Adrenal gland (tissue), 9 donors: ENCODE measurements at regions not wholly inside any gene's neighbourhood (a gene's known extent, or its start where the extent isn't known, plus 50 kb on each side); places are given as distances from the start of the nearest gene placed in this dataset.

Source experiments
- DNase-seq, 7 donors: peaks; one replicate each; pipeline ENCODE4 v3.0.0-alpha.2; 2019 to 2020
- H3K27ac ChIP-seq, 5 donors: fragments of 200-600 bp; sonication (generic) in 4 of 5; 1 replicate in 3 of 5; 2 replicates in 2 of 5; pipeline versions ENCODE4 v1.5.1 to v1.8.0; 2016 to 2020; ENCODE audit warnings: mild to moderate bottlenecking in 1 of 5
- H3K27me3 ChIP-seq: fragments of 200-600 bp; 2 replicates; pipeline ENCODE4 v1.8.0; 2021
- H3K36me3 ChIP-seq, 2 donors: fragments of 200-600 bp; replicated peaks in 1 of 2; 1 replicate in 1 of 2; 2 replicates in 1 of 2; pipeline versions ENCODE4 v1.5.1 to v1.8.0; 2018 to 2022
- H3K4me1 ChIP-seq, 2 donors: fragments of 200-600 bp; replicated peaks in 1 of 2; 1 replicate in 1 of 2; 2 replicates in 1 of 2; pipeline versions ENCODE4 v1.5.1 to v1.8.0; 2018 to 2021
- H3K4me3 ChIP-seq, 4 donors: fragments of 200-600 bp; sonication (generic) in 3 of 4; one replicate each; pipeline ENCODE4 v1.5.1; 2016 to 2018
- H3K9me3 ChIP-seq, 3 donors: fragments of 200-600 bp; sonication (generic) in 1 of 3; replicated peaks in 1 of 3; 1 replicate in 2 of 3; 2 replicates in 1 of 3; pipeline versions ENCODE4 v1.5.1 to v1.8.0; 2016 to 2021
- CTCF ChIP-seq, 6 experiments: fragments of 450-650 bp in 4 of 6; fragments of 200-600 bp in 2 of 6; sonication (generic) in 1 of 6; IDR thresholded peaks; 1 replicate in 5 of 6; 2 replicates in 1 of 6; pipeline versions ENCODE4 v1.5.1 to v1.8.0; 2016 to 2021; ENCODE audit warnings: antibody characterized with exemption in 6 of 6, mild to moderate bottlenecking in 2 of 6, moderate library complexity in 1 of 6
- POLR2A ChIP-seq, 2 donors: fragments of 450-650 bp; IDR thresholded peaks; one replicate each; pipeline ENCODE4 v1.6.1; 2017; ENCODE audit warnings: antibody characterized with exemption in 2 of 2, mild to moderate bottlenecking in 2 of 2, moderate library complexity in 1 of 2
- WGBS, 4 donors: extraction: QIAGEN DNeasy Blood & Tissue Kit in 2 of 4; methylation state at CpG; one replicate each; pipeline versions ENCODE4 v1.1.5 to v1.1.7; 2013 to 2017; 5-methylcytosine and 5-hydroxymethylcytosine counted together
- intact Hi-C, 2 donors: fragments of 100-400 bp; cut with DNase I; formaldehyde crosslinking; loops; one replicate each; pipeline versions ENCODE4 v1.14.1 to v1.15.0; 2022 to 2023
- donor health status: healthy with polysubstance abuse.
- donor health status: Bipolar disorder and iron deficiency.
- donor health status: DM: yes; HTN: yes; CAD: no.
- donor health status: DM: no; HTN: no; CAD: no.
- donor health status: DM: no; HTN: no; CAD: no.

- Histone ChIP-seq H3K36me3 (no peaks in the 10 kb centered on the region), H3K27me3 (no peaks in the 10 kb centered on the region), H3K9me3 (no peaks in the 10 kb centered on the region), H3K27ac (no peak overlapping the region), H3K4me1 (no peaks in the 10 kb centered on the region), H3K4me3 (no peak overlapping the region)
- TF ChIP-seq POLR2A (IDR thresholded peaks at IDR 0.05) (no peak), CTCF (IDR thresholded peaks at IDR 0.05) (no peak)
- 80 to 100% (median 81%) methylated on average over 1 of the region's 1 CpG for WGBS, 4 donors
- intact Hi-C loops: no loop called here
- DNase-seq: no peak
Observed at GRCh38 chr7:153245809-153246208, 486.3 kb downstream of the ACTR3B start.

- WGBS, 4 donors: 18 to 32% (median 30%) methylated on average over 4 of the region's 4 CpGs
- no peak for DNase-seq
- Histone ChIP-seq H3K4me3 (no peak overlapping the region), H3K27me3 (no peaks in the 10 kb centered on the region), H3K27ac (no peak overlapping the region), H3K36me3 (no peaks in the 10 kb centered on the region), H3K4me1 (no peaks in the 10 kb centered on the region), H3K9me3 (no peaks in the 10 kb centered on the region)
- TF ChIP-seq POLR2A (IDR thresholded peaks at IDR 0.05) (no peak), CTCF (IDR thresholded peaks at IDR 0.05) (no peak)
- intact Hi-C loops: no loop called here
Observed at GRCh38 chr7:153247926-153248325, 488.4 kb downstream of the ACTR3B start.

GRCh38 chr7:153258686-153259085, 499.1 kb downstream of the ACTR3B start:
- Histone ChIP-seq H3K27me3 (no peaks in the 10 kb centered on the region), H3K36me3 (no peaks in the 10 kb centered on the region), H3K27ac (no peak overlapping the region), H3K9me3 (no peaks in the 10 kb centered on the region), H3K4me3 (no peak overlapping the region), H3K4me1 (no peaks in the 10 kb centered on the region)
- no peak for TF ChIP-seq POLR2A (IDR thresholded peaks at IDR 0.05)
- no peak for DNase-seq
- WGBS, 4 donors: 67 to 75% (median 73%) methylated on average over 6 of the region's 6 CpGs
- intact Hi-C loops: no loop called here

GRCh38 chr7:153276394-153276793, 516.8 kb downstream of the ACTR3B start:
- no peak for DNase-seq
- intact Hi-C loops: no loop called here
- 74 to 86% (median 84%) methylated on average over 2 of the region's 2 CpGs for WGBS, 4 donors
- H3K36me3 ChIP-seq: no peaks in the 10 kb centered on the region
- peaks cover 0 to 5% (median 0%) of the 10 kb centered on the region in 3 donors for H3K9me3 ChIP-seq
- H3K4me3 ChIP-seq: no peak overlapping the region
- no peaks in the 10 kb centered on the region for H3K4me1 ChIP-seq
- H3K27ac ChIP-seq: no peak overlapping the region
- TF ChIP-seq CTCF (IDR thresholded peaks at IDR 0.05) (no peak), POLR2A (IDR thresholded peaks at IDR 0.05) (no peak)
- H3K27me3 ChIP-seq: no peaks in the 10 kb centered on the region

GRCh38 chr7:153286763-153287162, 527.2 kb downstream of the ACTR3B start:
- no peak for DNase-seq
- H3K27me3 ChIP-seq: no peaks in the 10 kb centered on the region
- WGBS, 4 donors: 89 to 93% (median 90%) methylated on average over 12 to 13 of the region's 13 CpGs
- no peak overlapping the region for H3K27ac ChIP-seq
- no peak for TF ChIP-seq POLR2A (IDR thresholded peaks at IDR 0.05)
- TF ChIP-seq CTCF (IDR thresholded peaks at IDR 0.05): no peak
- H3K9me3 ChIP-seq: no peaks in the 10 kb centered on the region
- H3K4me3 ChIP-seq: no peak overlapping the region
- intact Hi-C loops: no loop called here
- no peaks in the 10 kb centered on the region for H3K4me1 ChIP-seq
- no peaks in the 10 kb centered on the region for H3K36me3 ChIP-seq
